Vagina (tissue), 2 donors: ENCODE measurements at regions not wholly inside any gene's neighbourhood (a gene's known extent, or its start where the extent isn't known, plus 50 kb on each side); places are given as distances from the start of the nearest gene placed in this dataset.

Experiments used
- DNase-seq, 2 donors: peaks; one replicate each; pipeline ENCODE4 v3.0.0-alpha.2; 2017; ENCODE audit errors: extremely low spot score in 2 of 2
- H3K27ac ChIP-seq: fragments of 200-600 bp; sonication (generic); one replicate; pipeline ENCODE4 v1.5.1; 2019
- H3K27me3 ChIP-seq: fragments of 200-600 bp; sonication (generic); one replicate; pipeline ENCODE4 v1.5.1; 2019
- H3K36me3 ChIP-seq, 2 donors: fragments of 200-600 bp; sonication (generic); one replicate each; pipeline ENCODE4 v1.5.1; 2017 to 2019
- H3K4me1 ChIP-seq: fragments of 200-600 bp; sonication (generic); one replicate; pipeline ENCODE4 v1.5.1; 2019
- H3K4me3 ChIP-seq, 2 donors: fragments of 200-600 bp; sonication (generic); 1 replicate in 1 of 2; 2 replicates in 1 of 2; pipeline ENCODE4 v1.5.1; 2016 to 2019
- H3K9me3 ChIP-seq: fragments of 200-600 bp; sonication (generic); one replicate; pipeline ENCODE4 v1.5.1; 2019
- CTCF ChIP-seq, 3 experiments: fragments of 450-650 bp in 2 of 3; fragments of 200-600 bp in 1 of 3; sonication (generic) in 1 of 3; IDR thresholded peaks; one replicate each; pipeline ENCODE4 v1.5.1; 2017 to 2019; ENCODE audit warnings: antibody characterized with exemption in 3 of 3, mild to moderate bottlenecking in 2 of 3, moderate library complexity in 2 of 3
- POLR2A ChIP-seq, 2 donors: fragments of 450-650 bp; IDR thresholded peaks; one replicate each; pipeline ENCODE4 v1.6.1; 2017; ENCODE audit warnings: antibody characterized with exemption in 2 of 2, mild to moderate bottlenecking in 2 of 2, moderate library complexity in 2 of 2
- POLR2AphosphoS5 ChIP-seq, 2 donors: sonication (generic); formaldehyde crosslinking; IDR thresholded peaks; one replicate each; pipeline ENCODE4 v1.9.0; 2017; ENCODE audit warnings: antibody characterized with exemption in 2 of 2, mild to moderate bottlenecking in 2 of 2, low read depth in 1 of 2; ENCODE audit not compliant: insufficient read depth in 1 of 2
- intact Hi-C: fragments of 100-400 bp; cut with DNase I; formaldehyde crosslinking; loops from one replicate; pipeline ENCODE4 v1.15.1; 2023

GRCh38 chr5:159797261-159797970, 118.9 kb upstream of the ADRA1B start:
- H3K4me3 ChIP-seq, result no peak overlapping the region
- DNase-seq, result peak in 1 of 2 donors; percentile 65
- H3K36me3 ChIP-seq, result no peaks in the 10 kb centered on the region
- intact Hi-C loops, result no loop called here
- no peak overlapping the region for H3K27ac ChIP-seq
- H3K4me1 ChIP-seq, result no peaks in the 10 kb centered on the region
- no peak for TF ChIP-seq CTCF (IDR thresholded peaks at IDR 0.05)
- TF ChIP-seq POLR2A (IDR thresholded peaks at IDR 0.05), result no peak
- no peak for TF ChIP-seq POLR2AphosphoS5 (IDR thresholded peaks at IDR 0.05; ENCODE audit: insufficient read depth in 1 of 2, low read depth in 1 of 2)
- H3K9me3 ChIP-seq, result no peaks in the 10 kb centered on the region
- no peaks in the 10 kb centered on the region for H3K27me3 ChIP-seq

GRCh38 chr5:159799701-159800100, 116.6 kb upstream of the ADRA1B start:
- intact Hi-C loops, result no loop called here
- H3K4me1 ChIP-seq, result no peaks in the 10 kb centered on the region
- no peak overlapping the region for H3K4me3 ChIP-seq
- no peaks in the 10 kb centered on the region for H3K9me3 ChIP-seq
- H3K27ac ChIP-seq, result no peak overlapping the region
- DNase-seq, result peak in 1 of 2 donors; percentile 22
- TF ChIP-seq POLR2A (IDR thresholded peaks at IDR 0.05) (no peak), POLR2AphosphoS5 (IDR thresholded peaks at IDR 0.05; ENCODE audit: insufficient read depth in 1 of 2, low read depth in 1 of 2) (no peak), CTCF (IDR thresholded peaks at IDR 0.05) (no peak)
- no peaks in the 10 kb centered on the region for H3K36me3 ChIP-seq
- H3K27me3 ChIP-seq, result no peaks in the 10 kb centered on the region

- DNase-seq, result peak in 1 of 2 donors; percentile 54
- Histone ChIP-seq H3K4me3 (no peak overlapping the region), H3K36me3 (no peaks in the 10 kb centered on the region), H3K27me3 (no peaks in the 10 kb centered on the region), H3K4me1 (no peaks in the 10 kb centered on the region), H3K27ac (no peak overlapping the region), H3K9me3 (no peaks in the 10 kb centered on the region)
- intact Hi-C loops, result no loop called here
- no peak for TF ChIP-seq CTCF (IDR thresholded peaks at IDR 0.05)
- no peak for TF ChIP-seq POLR2AphosphoS5 (IDR thresholded peaks at IDR 0.05; ENCODE audit: insufficient read depth in 1 of 2, low read depth in 1 of 2)
- no peak for TF ChIP-seq POLR2A (IDR thresholded peaks at IDR 0.05)
Measured at GRCh38 chr5:159800131-159800840, 116.0 kb upstream of the ADRA1B start.

GRCh38 chr5:159801303-159801702, 115.0 kb upstream of the ADRA1B start:
- H3K4me3 ChIP-seq, result no peak overlapping the region
- no peaks in the 10 kb centered on the region for H3K36me3 ChIP-seq
- intact Hi-C loops, result no loop called here
- H3K27me3 ChIP-seq, result no peaks in the 10 kb centered on the region
- H3K4me1 ChIP-seq, result no peaks in the 10 kb centered on the region
- H3K9me3 ChIP-seq, result no peaks in the 10 kb centered on the region
- DNase-seq, result peak in 1 of 2 donors; percentile 52
- TF ChIP-seq POLR2AphosphoS5 (IDR thresholded peaks at IDR 0.05; ENCODE audit: insufficient read depth in 1 of 2, low read depth in 1 of 2) (no peak), POLR2A (IDR thresholded peaks at IDR 0.05) (no peak), CTCF (IDR thresholded peaks at IDR 0.05) (no peak)
- no peak overlapping the region for H3K27ac ChIP-seq

- DNase-seq, result no peak
- no peak overlapping the region for H3K4me3 ChIP-seq
- intact Hi-C loops, result no loop called here
- H3K27ac ChIP-seq, result no peak overlapping the region
- no peaks in the 10 kb centered on the region for H3K36me3 ChIP-seq
- no peaks in the 10 kb centered on the region for H3K4me1 ChIP-seq
- H3K9me3 ChIP-seq, result no peaks in the 10 kb centered on the region
- no peak for TF ChIP-seq POLR2AphosphoS5 (IDR thresholded peaks at IDR 0.05; ENCODE audit: insufficient read depth in 1 of 2, low read depth in 1 of 2)
- TF ChIP-seq POLR2A (IDR thresholded peaks at IDR 0.05), result no peak
- TF ChIP-seq CTCF (IDR thresholded peaks at IDR 0.05), result no peak
- H3K27me3 ChIP-seq, result no peaks in the 10 kb centered on the region
Measured at GRCh38 chr5:159802661-159803060, 113.6 kb upstream of the ADRA1B start.
